B cell (primary cell): ENCODE measurements at regions not wholly inside any gene's neighbourhood (a gene's known extent, or its start where the extent isn't known, plus 50 kb on each side); places are given as distances from the start of the nearest gene placed in this dataset.
"Not testable (repeated sequence)": the region's sequence is repeated elsewhere in the genome, so short reads cannot be mapped to it uniquely, and the experiment has no call there.

ENCODE experiments used
- ATAC-seq: fragments of 200-7000 bp; cut with Tn5 transposase; one replicate; pipeline ENCODE4 v1.10.0; 2021; ENCODE audit warnings: low read depth, mild to moderate bottlenecking, moderate number of reproducible peaks, moderate library complexity
- CTCF ChIA-PET: fragments of 350-600 bp; sonication (Branson Sonifier 250); formaldehyde crosslinking; loops from one replicate; lab custom pipeline; 2021; ENCODE audit warnings: antibody characterized with exemption, inconsistent platforms; lab: Charles Lee
- POLR2A ChIA-PET: fragments of 350-600 bp; sonication (Branson Sonifier 250); formaldehyde crosslinking; loops from one replicate; lab custom pipeline; 2021; ENCODE audit warnings: antibody characterized with exemption; lab: Charles Lee
- DNase-seq: peaks from one replicate; pipeline ENCODE4 v3.0.0; 2013
- H2AFZ ChIP-seq: 2 replicates; pipeline ENCODE4 v1.6.1; 2012; ENCODE audit warnings: mild to moderate bottlenecking, low read depth, low read length; ENCODE audit not compliant: insufficient read depth, poor library complexity, severe bottlenecking
- H3K27ac ChIP-seq, 2 donors: 1 replicate in 1 of 2; 2 replicates in 1 of 2; pipeline ENCODE4 v1.5.1; 2012 to 2013; ENCODE audit warnings: low read length in 2 of 2, mild to moderate bottlenecking in 2 of 2, moderate library complexity in 1 of 2
- H3K27me3 ChIP-seq, 4 experiments: fragments of 200-600 bp in 1 of 4; sonication (generic) in 1 of 4; replicated peaks in 1 of 4; 1 replicate in 2 of 4; 2 replicates in 2 of 4; pipeline versions ENCODE4 v1.6.1 to v1.7.0; 2013 to 2016; ENCODE audit warnings: low read length in 3 of 4, mild to moderate bottlenecking in 2 of 4, mixed read lengths in 1 of 4, moderate library complexity in 1 of 4; ENCODE audit not compliant: insufficient read depth in 4 of 4, control insufficient read depth in 3 of 4; ENCODE audit errors: control extremely low read depth in 1 of 4
- H3K36me3 ChIP-seq, 2 experiments: replicated peaks in 1 of 2; 1 replicate in 1 of 2; 2 replicates in 1 of 2; pipeline versions ENCODE4 v1.6.1 to v1.7.1; 2013; ENCODE audit warnings: low read length in 1 of 2; ENCODE audit not compliant: insufficient read depth in 2 of 2, control insufficient read depth in 1 of 2; ENCODE audit errors: control extremely low read depth in 1 of 2, extremely low read depth in 1 of 2
- H3K4me1 ChIP-seq, 2 donors: fragments of 200-600 bp in 1 of 2; sonication (generic) in 1 of 2; 1 replicate in 1 of 2; 2 replicates in 1 of 2; pipeline versions ENCODE4 v1.5.1 to v1.6.1; 2013 to 2017; ENCODE audit warnings: low read length in 2 of 2; ENCODE audit not compliant: control insufficient read depth in 2 of 2, insufficient read depth in 2 of 2
- H3K4me2 ChIP-seq: replicated peaks from 2 replicates; pipeline ENCODE3; 2012; ENCODE audit warnings: mild to moderate bottlenecking, low read depth, low read length; ENCODE audit not compliant: poor library complexity, severe bottlenecking
- H3K4me3 ChIP-seq, 5 experiments: fragments of 200-600 bp in 1 of 5; sonication (generic) in 1 of 5; 1 replicate in 3 of 5; 2 replicates in 2 of 5; pipeline versions ENCODE4 v1.5.1 to v1.7.0; 2011 to 2016; ENCODE audit warnings: low read length in 4 of 5, mild to moderate bottlenecking in 4 of 5, low read depth in 2 of 5, control low read depth in 1 of 5, moderate library complexity in 1 of 5; ENCODE audit not compliant: insufficient read depth in 1 of 5; ENCODE audit errors: control extremely low read depth in 1 of 5, extremely low read depth in 1 of 5
- H3K79me2 ChIP-seq: fragments of 200-600 bp; sonication (generic); one replicate; pipeline ENCODE4 v1.6.0; 2016; ENCODE audit warnings: low read length; ENCODE audit not compliant: control insufficient read depth, insufficient read depth
- H3K9ac ChIP-seq: fragments of 200-600 bp; sonication (generic); 2 replicates; pipeline ENCODE4 v1.6.1; 2017; ENCODE audit warnings: mild to moderate bottlenecking, low read length, moderate library complexity
- H3K9me3 ChIP-seq, 3 donors: one replicate each; pipeline versions ENCODE4 v1.6.1 to v1.7.1; 2013; ENCODE audit warnings: low read length in 2 of 3; ENCODE audit not compliant: control insufficient read depth in 2 of 3, insufficient read depth in 1 of 3; ENCODE audit errors: control extremely low read depth in 1 of 3
- H4K20me1 ChIP-seq: 2 replicates; pipeline ENCODE4 v1.6.0; 2012; ENCODE audit warnings: mild to moderate bottlenecking, low read length; ENCODE audit not compliant: insufficient read depth, control insufficient read depth, poor library complexity, severe bottlenecking
- H3K27ac Mint-ChIP-seq: one replicate; pipeline ENCODE4 v1.8.0; 2021; ENCODE audit warnings: mixed read lengths
- H3K27me3 Mint-ChIP-seq: one replicate; pipeline ENCODE4 v1.8.0; 2021; ENCODE audit warnings: mixed read lengths
- H3K4me1 Mint-ChIP-seq: one replicate; pipeline ENCODE4 v1.8.0; 2021; ENCODE audit warnings: mixed read lengths
- H3K4me3 Mint-ChIP-seq: one replicate; pipeline ENCODE4 v1.8.0; 2021; ENCODE audit warnings: mixed read lengths
- H3K9me3 Mint-ChIP-seq: one replicate; pipeline ENCODE4 v1.8.0; 2022; ENCODE audit warnings: mixed read lengths; ENCODE audit not compliant: insufficient read depth
- CTCF ChIP-seq: fragments of 200-600 bp; IDR thresholded peaks from one replicate; pipeline ENCODE4 v1.8.0; 2022; ENCODE audit warnings: antibody characterized with exemption, mild to moderate bottlenecking
- EZH2 ChIP-seq: IDR thresholded peaks from 2 replicates; pipeline ENCODE4 v1.6.1; 2012; ENCODE audit warnings: borderline replicate concordance, low read depth, mild to moderate bottlenecking, moderate library complexity, low read length; ENCODE audit not compliant: insufficient read depth, poor library complexity, severe bottlenecking
- WGBS: methylation state at CpG from one replicate; pipeline ENCODE4 v1.1.5; 2013; ENCODE audit warnings: missing lambda C conversion rate; ENCODE audit not compliant: insufficient coverage; 5-methylcytosine and 5-hydroxymethylcytosine counted together
- intact Hi-C: fragments of 100-400 bp; cut with micrococcal nuclease; formaldehyde crosslinking; loops from one replicate; pipeline ENCODE4 v1.10.0; 2022

DNA sequence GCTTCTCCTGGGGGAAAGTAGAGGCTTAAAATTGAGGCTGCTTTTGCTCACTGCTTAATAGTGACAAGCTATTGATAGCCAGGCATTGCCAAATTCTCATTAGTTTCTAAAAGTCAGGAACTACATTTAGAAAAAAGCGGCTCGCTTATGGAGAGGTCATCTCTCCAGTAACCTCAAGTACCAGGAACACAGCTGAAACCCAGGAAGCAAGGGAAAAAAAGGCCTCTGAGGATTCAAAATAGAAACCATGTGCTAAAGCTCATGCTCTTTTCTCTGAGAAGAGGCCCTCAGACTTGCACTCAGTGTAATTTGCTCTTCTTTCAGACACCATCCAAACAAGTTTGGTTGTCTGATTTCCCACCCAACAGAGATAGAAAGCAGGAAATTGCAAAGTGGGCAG lies 261.4 kb upstream of the USP25 start:
- Mint-ChIP-seq H3K4me1 (no peaks in the 10 kb centered on the region), H3K9me3 (no peaks in the 10 kb centered on the region), H3K4me3 (no peak overlapping the region), H3K27ac (no peak overlapping the region), H3K27me3 (peaks cover 4% of the 10 kb centered on the region)
- POLR2A ChIA-PET, result no interaction called here
- Histone ChIP-seq H3K4me1 (no peaks in the 10 kb centered on the region), H3K27me3 (no peaks in the 10 kb centered on the region), H3K4me2 (no peak overlapping the region), H3K9ac (no peak overlapping the region), H3K4me3 (no peak overlapping the region), H3K9me3 (peaks cover 0 to 3% (median 0%) of the 10 kb centered on the region in 3 donors), H3K36me3 (no peaks in the 10 kb centered on the region), H3K27ac (no peak overlapping the region), H2AFZ (no peak overlapping the region), H3K79me2 (no peaks in the 10 kb centered on the region), H4K20me1 (no peaks in the 10 kb centered on the region)
- ATAC-seq, result no peak
- CTCF ChIA-PET, result interaction anchor here (0.6 to 1.0 kb wide), 2 partner anchors 11 to 101 kb away, joined by 4 to 5 read pairs; no protein-coding TSS in a partner anchor
- intact Hi-C loops, result no loop called here
- no peak for TF ChIP-seq CTCF
- no peak for TF ChIP-seq EZH2
- 100% methylated on average over 2 of the region's 2 CpGs for WGBS
- no peak for DNase-seq

- intact Hi-C loops, result no loop called here
- Histone ChIP-seq H3K9me3 (peaks cover 0 to under 1% (median 0%) of the 10 kb centered on the region in 3 donors), H3K4me2 (no peak overlapping the region), H3K27me3 (no peaks in the 10 kb centered on the region), H3K4me3 (no peak overlapping the region), H3K9ac (no peak overlapping the region), H3K79me2 (no peaks in the 10 kb centered on the region), H4K20me1 (no peaks in the 10 kb centered on the region), H3K4me1 (no peaks in the 10 kb centered on the region), H2AFZ (no peak overlapping the region), H3K36me3 (no peaks in the 10 kb centered on the region), H3K27ac (no peak overlapping the region)
- Mint-ChIP-seq H3K27ac (no peak overlapping the region), H3K4me3 (no peak overlapping the region), H3K27me3 (peaks cover 6% of the 10 kb centered on the region), H3K9me3 (peaks cover 3% of the 10 kb centered on the region), H3K4me1 (no peaks in the 10 kb centered on the region)
- WGBS, result 75% methylated on average over 1 of the region's 6 CpGs
- no peak for ATAC-seq
- CTCF ChIA-PET, result interaction anchor here (0.6 kb wide), 2 partner anchors 10 to 1212 kb away, joined by 3 read pairs; no protein-coding TSS in a partner anchor
- DNase-seq, result no peak
- POLR2A ChIA-PET, result no interaction called here
- no peak for TF ChIP-seq EZH2
- TF ChIP-seq CTCF, result no peak
Measured at GRCh38 chr21:15472108-15473040, 257.4 kb upstream of the USP25 start.

GRCh38 chr21:15477773-15478172 lies 252.0 kb upstream of the USP25 start:
- H3K9me3 ChIP-seq, POLR2A ChIA-PET, H3K27me3 ChIP-seq, ATAC-seq, H3K4me1 ChIP-seq, H3K4me1 Mint-ChIP-seq, H3K4me2 ChIP-seq, H3K27ac ChIP-seq, intact Hi-C loops, H3K9ac ChIP-seq, H3K4me3 ChIP-seq, H3K79me2 ChIP-seq, H3K36me3 ChIP-seq, DNase-seq, H3K27ac Mint-ChIP-seq, H3K9me3 Mint-ChIP-seq, H2AFZ ChIP-seq, H3K4me3 Mint-ChIP-seq, CTCF ChIA-PET, H3K27me3 Mint-ChIP-seq, H4K20me1 ChIP-seq: not testable (repeated sequence)
- no CpG with 5 or more reads among the region's 3 CpGs for WGBS
